HEK293 (cell line): ENCODE measurements at regions not wholly inside any gene's neighbourhood (a gene's known extent, or its start where the extent isn't known, plus 50 kb on each side); places are given as distances from the start of the nearest gene placed in this dataset.

Experiments
- ATF2 ChIP-seq: fragments of 450-650 bp; formaldehyde crosslinking; IDR thresholded peaks from 2 replicates; pipeline ENCODE4 v1.5.1; 2016; ENCODE audit warnings: missing biosample characterization, missing genetic modification characterization, low read depth
- CTCF ChIP-seq: fragments of 450-650 bp; formaldehyde crosslinking; IDR thresholded peaks from 2 replicates; pipeline ENCODE4 v1.5.1; 2016; ENCODE audit warnings: missing biosample characterization, missing genetic modification characterization
- GLI4 ChIP-seq: fragments of 450-650 bp; formaldehyde crosslinking; IDR thresholded peaks from 2 replicates; pipeline ENCODE4 v1.5.1; 2016; ENCODE audit warnings: missing biosample characterization, missing genetic modification characterization
- PATZ1 ChIP-seq: fragments of 450-650 bp; formaldehyde crosslinking; IDR thresholded peaks from 2 replicates; pipeline ENCODE4 v1.5.1; 2016; ENCODE audit warnings: missing biosample characterization, missing genetic modification characterization
- ZFP41 ChIP-seq: fragments of 450-650 bp; formaldehyde crosslinking; IDR thresholded peaks from 2 replicates; pipeline ENCODE4 v1.5.1; 2016; ENCODE audit warnings: missing biosample characterization, missing genetic modification characterization, borderline replicate concordance
- ZNF138 ChIP-seq: fragments of 450-650 bp; formaldehyde crosslinking; IDR thresholded peaks from 2 replicates; pipeline ENCODE4 v1.5.1; 2016; ENCODE audit warnings: missing biosample characterization, missing genetic modification characterization, borderline replicate concordance
- ZNF175 ChIP-seq: fragments of 450-650 bp; formaldehyde crosslinking; IDR thresholded peaks from 2 replicates; pipeline ENCODE4 v1.5.1; 2016; ENCODE audit warnings: missing biosample characterization, missing genetic modification characterization
- ZNF184 ChIP-seq: fragments of 450-650 bp; IDR thresholded peaks from 2 replicates; pipeline ENCODE4 v1.5.1; 2018; ENCODE audit warnings: missing biosample characterization, mild to moderate bottlenecking, missing genetic modification characterization
- ZNF24 ChIP-seq: fragments of 450-650 bp; formaldehyde crosslinking; IDR thresholded peaks from 2 replicates; pipeline ENCODE4 v1.5.1; 2016; ENCODE audit warnings: missing biosample characterization, missing genetic modification characterization
- ZNF274 ChIP-seq, 2 experiments: fragments of 200-500 bp in 1 of 2; fragments of 450-650 bp in 1 of 2; sonication (Bioruptor generic) in 1 of 2; formaldehyde crosslinking in 1 of 2; IDR thresholded peaks; 2 replicates each; pipeline versions ENCODE4 v1.5.1 to v1.6.1; 2014 to 2016; ENCODE audit warnings: borderline replicate concordance in 1 of 2, inconsistent platforms in 1 of 2, low read length in 1 of 2, missing biosample characterization in 1 of 2, missing genetic modification characterization in 1 of 2
- ZNF280D ChIP-seq: fragments of 450-650 bp; formaldehyde crosslinking; IDR thresholded peaks from 2 replicates; pipeline ENCODE4 v1.5.1; 2016; ENCODE audit warnings: missing biosample characterization, missing genetic modification characterization
- ZNF292 ChIP-seq: fragments of 450-650 bp; formaldehyde crosslinking; IDR thresholded peaks from 2 replicates; pipeline ENCODE4 v1.5.1; 2016; ENCODE audit warnings: low read depth, missing biosample characterization, missing genetic modification characterization, borderline replicate concordance
- ZNF473 ChIP-seq: fragments of 450-650 bp; formaldehyde crosslinking; IDR thresholded peaks from 2 replicates; pipeline ENCODE4 v1.5.1; 2017; ENCODE audit warnings: missing biosample characterization, missing genetic modification characterization

- TF ChIP-seq PATZ1 (tag by site-specific recombination): no peak
- TF ChIP-seq CTCF (tag by site-specific recombination): no peak
- TF ChIP-seq ZNF24: no peak
- TF ChIP-seq ZNF473 (tag by site-specific recombination): no peak
- no peak for TF ChIP-seq ZNF184 (tag by site-specific recombination)
- TF ChIP-seq ZNF292 (tag by site-specific recombination): no peak
- TF ChIP-seq ZNF280D (tag by site-specific recombination): no peak
- no peak for TF ChIP-seq ATF2 (tag by site-specific recombination)
- TF ChIP-seq ZFP41: no peak
- no peak for TF ChIP-seq ZNF274 (IDR thresholded peaks at IDR 0.05; ENCODE audit: low read length)
- no peak for TF ChIP-seq ZNF274 (tag by site-specific recombination; IDR thresholded peaks at IDR 0.05; ENCODE audit: borderline replicate concordance)
- no peak for TF ChIP-seq ZNF138 (tag by site-specific recombination)
- no peak for TF ChIP-seq GLI4 (tag by site-specific recombination)
- no peak for TF ChIP-seq ZNF175 (tag by site-specific recombination)
Measured at GRCh38 chr16:66277311-66278070, 89.0 kb upstream of the CDH5 start.
